ENCODE measurements at regions not wholly inside any gene's neighbourhood (a gene's known extent, or its start where the extent isn't known, plus 50 kb on each side); places are given as distances from the start of the nearest gene placed in this dataset.

DNA sequence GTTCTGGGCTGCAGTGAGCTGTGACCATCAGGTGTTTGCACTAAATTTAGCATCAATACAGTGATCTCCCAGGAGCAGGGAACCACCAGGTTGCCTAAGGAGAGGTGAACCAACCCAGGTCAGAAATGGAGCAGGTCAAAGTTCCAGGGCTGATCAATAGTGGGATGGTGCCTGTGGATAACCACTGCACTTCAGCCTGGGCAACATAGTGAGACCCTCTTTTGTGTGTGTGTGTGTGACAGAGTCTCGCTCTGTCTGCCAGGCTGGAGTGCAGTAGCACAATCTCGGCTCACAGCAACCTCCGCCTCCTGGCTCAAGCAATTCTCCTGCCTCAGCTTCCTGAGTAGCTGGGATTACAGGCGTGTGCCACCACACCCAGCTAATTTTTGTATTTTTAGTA lies 163.7 kb upstream of the SERTAD2 start:
- Histone ChIP-seq H3K9me3 (ENCODE audit: control insufficient read depth, low read length) (no peaks in the 10 kb centered on the region), H3K4me1 (ENCODE audit: control insufficient read depth, insufficient read depth, low read length) (no peaks in the 10 kb centered on the region), H3K27me3 (ENCODE audit: control insufficient read depth, insufficient read depth) (no peaks in the 10 kb centered on the region), H3K4me3 (ENCODE audit: low read length) (no peak overlapping the region), H3K27ac (ENCODE audit: low read length) (no peak overlapping the region)
- WGBS: 89% methylated on average over 4 of the region's 4 CpGs
- no peak for ATAC-seq
- intact Hi-C loops (cut with DNase I): no loop called here
- DNase-seq: no peak

DNA sequence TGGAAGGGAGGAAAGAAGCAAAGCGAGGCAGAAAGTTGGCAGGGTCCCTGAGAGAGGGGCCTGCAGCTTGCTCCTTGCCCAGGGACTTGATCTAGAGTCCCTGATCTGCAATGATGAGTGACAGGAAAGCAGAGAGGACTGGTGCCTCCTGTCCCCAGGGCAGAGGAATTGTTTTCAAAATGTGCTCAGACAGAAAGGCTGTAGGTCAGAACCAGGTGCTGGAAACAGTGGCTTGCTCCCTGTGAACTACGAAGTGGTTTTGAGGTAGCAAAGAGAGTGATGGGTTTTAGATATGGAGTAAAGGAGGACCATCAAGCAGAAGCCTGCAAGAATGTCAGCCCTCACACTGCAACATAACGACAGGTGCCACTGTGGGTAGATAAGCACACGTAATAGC lies 164.9 kb upstream of the SERTAD2 start:
- 46% methylated on average over 4 of the region's 4 CpGs for WGBS
- ATAC-seq (no peak), DNase-seq (no peak)
- H3K4me3 ChIP-seq (ENCODE audit: low read length): no peak overlapping the region
- no peak overlapping the region for H3K27ac ChIP-seq (ENCODE audit: low read length)
- intact Hi-C loops (cut with DNase I): no loop called here
- no peaks in the 10 kb centered on the region for H3K27me3 ChIP-seq (ENCODE audit: control insufficient read depth, insufficient read depth)
- no peaks in the 10 kb centered on the region for H3K4me1 ChIP-seq (ENCODE audit: control insufficient read depth, insufficient read depth, low read length)
- no peaks in the 10 kb centered on the region for H3K9me3 ChIP-seq (ENCODE audit: control insufficient read depth, low read length)

DNA sequence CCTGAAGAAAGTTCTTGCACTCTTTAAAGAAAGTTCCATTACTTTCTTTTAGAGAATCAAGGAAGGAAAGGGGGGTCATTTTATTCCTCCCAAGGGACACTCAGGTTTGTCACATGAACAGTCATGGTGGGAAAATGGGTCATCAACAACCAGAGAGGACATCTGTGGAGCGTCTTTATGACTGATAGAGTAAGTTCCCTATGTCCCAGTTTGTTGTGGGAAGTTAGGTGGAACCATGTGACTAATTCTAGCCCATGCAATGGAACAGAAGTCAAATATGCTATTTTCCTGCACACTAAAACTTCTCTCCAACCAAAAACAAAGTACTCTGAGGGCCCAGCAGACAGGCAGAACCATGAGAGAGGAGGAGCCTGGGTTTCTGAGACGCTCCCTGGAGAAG lies 165.6 kb upstream of the SERTAD2 start:
- DNase-seq (no peak), ATAC-seq (peak in 1 of 2 donors; percentile 26)
- H3K27ac ChIP-seq (ENCODE audit: low read length): no peak overlapping the region

DNA sequence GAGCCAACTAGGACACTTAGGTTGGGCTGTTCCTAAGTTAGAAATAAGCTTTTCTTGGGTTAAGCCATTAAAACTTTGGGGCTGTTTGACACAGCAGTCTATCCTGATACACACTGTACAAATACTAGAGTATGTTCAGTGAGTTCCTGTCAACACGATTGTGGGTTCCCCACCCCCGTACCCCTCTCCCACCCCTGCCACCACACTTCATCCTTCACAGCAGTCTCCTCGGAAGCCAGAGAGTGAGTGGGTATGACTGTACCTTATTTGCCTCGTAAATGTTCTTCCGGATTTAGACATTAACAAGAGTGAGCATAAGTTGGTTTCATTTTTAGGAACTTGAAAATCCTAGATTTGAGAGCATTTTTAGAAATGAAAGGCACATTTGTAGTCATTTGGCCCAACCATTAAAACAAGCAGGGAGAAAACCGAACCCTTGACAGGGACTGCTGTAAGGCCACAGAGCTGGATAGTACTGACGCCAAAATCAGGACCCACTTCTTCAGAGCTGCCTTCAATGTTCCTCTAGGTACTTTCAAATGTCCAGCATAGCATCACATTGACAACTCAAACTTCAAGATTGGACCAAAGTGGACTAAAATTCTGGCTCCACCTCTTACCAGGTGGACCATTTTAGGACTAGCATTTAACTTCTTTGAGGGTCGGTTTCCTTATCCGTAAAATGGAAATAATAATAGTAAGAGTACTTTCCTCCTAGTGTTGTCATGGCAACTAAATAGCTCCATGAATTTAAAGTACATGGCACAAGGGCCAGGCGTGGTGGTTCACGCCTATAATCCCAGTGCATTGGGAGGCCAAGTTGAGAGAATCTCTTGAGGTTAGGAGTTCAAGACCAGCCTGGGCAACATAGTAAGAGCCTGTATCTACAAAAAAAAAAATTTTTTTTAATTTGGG lies 166.3 kb upstream of the SERTAD2 start:
- intact Hi-C loops (cut with DNase I): no loop called here
- ATAC-seq: no peak
- no peaks in the 10 kb centered on the region for H3K4me1 ChIP-seq (ENCODE audit: control insufficient read depth, insufficient read depth, low read length)
- no peaks in the 10 kb centered on the region for H3K9me3 ChIP-seq (ENCODE audit: control insufficient read depth, low read length)
- no peak for DNase-seq
- H3K27ac ChIP-seq (ENCODE audit: low read length): no peak overlapping the region
- WGBS: 81% methylated on average over 11 of the region's 11 CpGs
- H3K27me3 ChIP-seq (ENCODE audit: control insufficient read depth, insufficient read depth): no peaks in the 10 kb centered on the region
- no peak overlapping the region for H3K4me3 ChIP-seq (ENCODE audit: low read length)

More for the DNA sequence above, 165.6 kb upstream of the SERTAD2 start:
- intact Hi-C loops (cut with DNase I): no loop called here
- Histone ChIP-seq H3K9me3 (ENCODE audit: control insufficient read depth, low read length) (no peaks in the 10 kb centered on the region), H3K4me1 (ENCODE audit: control insufficient read depth, insufficient read depth, low read length) (no peaks in the 10 kb centered on the region), H3K27me3 (ENCODE audit: control insufficient read depth, insufficient read depth) (no peaks in the 10 kb centered on the region), H3K4me3 (ENCODE audit: low read length) (no peak overlapping the region)
- WGBS: 59% methylated on average over 2 of the region's 2 CpGs

DNA sequence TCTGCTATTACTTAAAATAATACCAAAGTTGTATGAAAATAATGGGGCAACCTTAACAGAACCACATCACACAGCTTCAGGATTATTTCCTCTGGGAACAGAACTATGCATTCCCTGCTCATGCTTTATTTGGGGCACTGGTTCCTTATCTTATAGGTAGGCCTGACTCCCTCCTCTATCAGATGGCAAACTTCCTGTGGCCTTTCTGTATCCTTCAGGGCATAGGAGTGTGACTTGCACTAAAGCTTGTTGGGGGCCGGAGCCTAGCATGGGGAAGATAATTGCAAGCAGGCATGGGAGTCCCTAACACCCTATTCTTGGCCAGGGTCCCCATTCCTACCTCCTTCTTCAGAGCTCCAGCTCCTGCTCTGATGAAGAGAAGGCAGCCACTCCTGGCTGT lies 167.2 kb upstream of the SERTAD2 start:
- Histone ChIP-seq H3K4me1 (ENCODE audit: control insufficient read depth, insufficient read depth, low read length) (no peaks in the 10 kb centered on the region), H3K27me3 (ENCODE audit: control insufficient read depth, insufficient read depth) (no peaks in the 10 kb centered on the region), H3K27ac (ENCODE audit: low read length) (no peak overlapping the region), H3K9me3 (ENCODE audit: control insufficient read depth, low read length) (no peaks in the 10 kb centered on the region), H3K4me3 (ENCODE audit: low read length) (no peak overlapping the region)
- 86% methylated on average over 1 of the region's 1 CpG for WGBS
- intact Hi-C loops (cut with DNase I): no loop called here
- DNase-seq: no peak
- no peak for ATAC-seq

DNA sequence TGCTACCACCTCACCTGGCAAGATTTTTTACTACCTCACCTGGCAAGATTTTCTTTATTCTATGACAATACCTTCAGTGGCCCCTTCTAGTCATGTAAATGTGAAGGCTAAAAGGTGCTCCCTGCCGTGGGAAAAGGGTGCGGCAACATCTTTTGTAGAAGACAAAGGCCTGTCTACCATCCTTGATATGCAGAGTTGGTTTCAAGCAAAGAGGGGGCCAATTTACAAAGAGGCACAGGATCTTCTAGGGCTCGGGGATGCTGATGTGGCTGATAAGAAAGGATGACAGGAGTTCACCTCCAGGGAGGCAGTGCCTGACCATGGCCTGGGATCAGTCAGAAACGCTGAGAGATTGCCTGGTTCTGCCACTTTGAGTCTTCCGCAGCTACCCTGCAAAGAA lies 165.4 kb upstream of the SLC1A4 start:
- H3K27me3 ChIP-seq (ENCODE audit: control insufficient read depth, insufficient read depth): no peaks in the 10 kb centered on the region
- intact Hi-C loops (cut with DNase I): no loop called here
- ATAC-seq (no peak), DNase-seq (no peak)
- H3K9me3 ChIP-seq (ENCODE audit: control insufficient read depth, low read length): no peaks in the 10 kb centered on the region
- H3K4me1 ChIP-seq (ENCODE audit: control insufficient read depth, insufficient read depth, low read length): no peaks in the 10 kb centered on the region
- 64% methylated on average over 5 of the region's 5 CpGs for WGBS
- H3K4me3 ChIP-seq (ENCODE audit: low read length): no peak overlapping the region
- no peak overlapping the region for H3K27ac ChIP-seq (ENCODE audit: low read length)

DNA sequence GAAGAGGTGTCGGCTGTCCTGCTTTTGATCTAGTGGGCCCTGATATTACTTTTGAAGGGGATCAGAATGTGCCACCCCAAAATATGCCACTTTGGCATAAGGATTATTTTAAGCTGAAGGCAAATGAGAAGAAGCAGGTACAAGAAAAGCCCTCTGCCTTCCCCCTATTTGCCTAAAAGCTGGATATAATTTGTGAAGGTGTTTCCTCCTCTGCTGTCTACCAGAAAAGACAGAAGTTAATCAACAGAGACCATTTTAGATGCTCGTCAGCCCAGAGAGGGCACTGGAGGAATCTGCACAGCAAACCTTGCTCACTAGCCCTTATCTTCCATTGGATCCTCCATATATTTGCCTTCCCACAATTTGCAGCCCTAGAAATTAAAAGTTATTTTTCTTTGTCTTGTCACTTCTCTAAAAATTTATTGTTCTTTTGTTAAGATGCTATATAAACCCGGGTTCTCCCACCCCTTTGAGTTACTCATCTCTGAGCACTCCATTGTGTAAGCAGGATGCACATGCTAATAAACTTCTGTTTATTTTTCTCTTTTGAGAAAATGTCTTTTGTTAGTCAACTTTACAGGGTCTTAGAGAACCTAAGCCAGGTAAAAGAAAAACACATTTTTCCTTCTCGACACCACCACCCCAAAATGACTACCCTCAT lies 163.2 kb upstream of the SLC1A4 start:
- 89% methylated on average over 4 of the region's 4 CpGs for WGBS
- H3K4me3 ChIP-seq (ENCODE audit: low read length): no peak overlapping the region
- H3K27me3 ChIP-seq (ENCODE audit: control insufficient read depth, insufficient read depth): no peaks in the 10 kb centered on the region
- H3K4me1 ChIP-seq (ENCODE audit: control insufficient read depth, insufficient read depth, low read length): no peaks in the 10 kb centered on the region
- H3K27ac ChIP-seq (ENCODE audit: low read length): no peak overlapping the region
- intact Hi-C loops (cut with DNase I): no loop called here
- no peaks in the 10 kb centered on the region for H3K9me3 ChIP-seq (ENCODE audit: control insufficient read depth, low read length)
- DNase-seq (no peak), ATAC-seq (no peak)

DNA sequence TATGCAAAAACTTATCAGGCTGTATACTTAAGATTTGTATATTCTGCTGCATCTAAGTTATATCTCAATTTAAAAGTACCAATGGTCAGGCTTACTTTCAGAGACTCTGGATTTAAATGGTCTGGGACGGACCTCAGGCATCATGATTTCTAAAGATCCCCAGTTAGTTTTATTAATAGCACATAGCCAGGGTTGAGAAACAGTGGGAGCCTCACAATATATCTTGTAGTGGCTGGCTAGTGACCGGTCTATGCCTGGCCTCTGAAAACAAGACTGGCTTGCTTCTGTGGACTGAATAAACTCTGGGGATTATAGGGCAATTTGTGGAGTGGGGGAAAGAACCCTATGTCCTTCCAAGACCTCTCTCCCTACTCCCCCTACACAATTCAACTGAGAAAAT lies 162.5 kb upstream of the SLC1A4 start:
- no peak for DNase-seq
- 86% methylated on average over 2 of the region's 2 CpGs for WGBS
- Histone ChIP-seq H3K4me3 (ENCODE audit: low read length) (no peak overlapping the region), H3K4me1 (ENCODE audit: control insufficient read depth, insufficient read depth, low read length) (no peaks in the 10 kb centered on the region), H3K27me3 (ENCODE audit: control insufficient read depth, insufficient read depth) (no peaks in the 10 kb centered on the region), H3K9me3 (ENCODE audit: control insufficient read depth, low read length) (no peaks in the 10 kb centered on the region), H3K27ac (ENCODE audit: low read length) (no peak overlapping the region)
- intact Hi-C loops (cut with DNase I): no loop called here
- ATAC-seq: no peak

DNA sequence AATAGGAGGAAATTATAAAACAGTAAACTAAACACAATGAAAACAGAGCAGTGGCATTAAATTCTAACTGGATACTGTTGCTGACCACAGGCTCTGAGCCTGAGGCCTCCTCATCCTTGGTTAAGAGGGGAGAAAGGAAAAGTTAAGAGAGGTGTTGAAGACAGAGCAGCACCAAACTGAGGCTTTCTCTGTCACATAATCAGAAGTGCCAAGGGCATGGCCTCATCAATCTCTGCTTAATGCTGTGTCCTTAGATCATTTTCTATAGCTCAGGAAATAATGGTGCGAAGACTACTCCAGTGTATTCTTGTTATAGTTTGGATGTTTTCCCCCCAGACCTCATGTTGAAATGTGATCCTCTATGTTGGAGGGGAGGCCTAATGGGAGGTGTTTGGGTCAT lies 160.9 kb upstream of the SLC1A4 start:
- ATAC-seq: no peak
- H3K4me1 ChIP-seq (ENCODE audit: control insufficient read depth, insufficient read depth, low read length): no peaks in the 10 kb centered on the region
- no peak overlapping the region for H3K4me3 ChIP-seq (ENCODE audit: low read length)
- intact Hi-C loops (cut with DNase I): no loop called here
- no peaks in the 10 kb centered on the region for H3K9me3 ChIP-seq (ENCODE audit: control insufficient read depth, low read length)
- DNase-seq: no peak
- no peak overlapping the region for H3K27ac ChIP-seq (ENCODE audit: low read length)
- H3K27me3 ChIP-seq (ENCODE audit: control insufficient read depth, insufficient read depth): no peaks in the 10 kb centered on the region
- 97% methylated on average over 1 of the region's 1 CpG for WGBS

DNA sequence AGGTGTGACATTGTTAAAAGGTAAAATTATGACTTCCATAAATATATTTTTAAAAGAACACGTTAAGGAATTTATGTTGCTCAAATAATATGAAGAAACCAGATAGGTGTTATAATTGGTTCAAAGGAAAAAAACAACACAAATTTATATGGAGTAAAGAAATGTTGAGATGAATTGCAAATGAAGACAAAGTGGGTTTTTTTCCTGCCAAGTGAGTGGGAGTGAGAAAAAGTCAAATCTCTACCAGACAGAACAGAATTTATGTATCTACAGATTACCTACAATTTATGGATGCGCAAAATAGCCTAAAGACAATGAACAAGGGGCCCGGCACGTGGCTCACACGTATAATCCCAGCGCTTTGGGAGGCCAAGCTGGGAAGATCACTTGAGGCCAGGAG lies 159.7 kb upstream of the SLC1A4 start:
- no peak for DNase-seq
- Histone ChIP-seq H3K9me3 (ENCODE audit: control insufficient read depth, low read length) (no peaks in the 10 kb centered on the region), H3K27me3 (ENCODE audit: control insufficient read depth, insufficient read depth) (no peaks in the 10 kb centered on the region), H3K27ac (ENCODE audit: low read length) (no peak overlapping the region), H3K4me3 (ENCODE audit: low read length) (no peak overlapping the region), H3K4me1 (ENCODE audit: control insufficient read depth, insufficient read depth, low read length) (no peaks in the 10 kb centered on the region)
- no peak for ATAC-seq
- intact Hi-C loops (cut with DNase I): no loop called here
- WGBS: 94% methylated on average over 6 of the region's 6 CpGs

DNA sequence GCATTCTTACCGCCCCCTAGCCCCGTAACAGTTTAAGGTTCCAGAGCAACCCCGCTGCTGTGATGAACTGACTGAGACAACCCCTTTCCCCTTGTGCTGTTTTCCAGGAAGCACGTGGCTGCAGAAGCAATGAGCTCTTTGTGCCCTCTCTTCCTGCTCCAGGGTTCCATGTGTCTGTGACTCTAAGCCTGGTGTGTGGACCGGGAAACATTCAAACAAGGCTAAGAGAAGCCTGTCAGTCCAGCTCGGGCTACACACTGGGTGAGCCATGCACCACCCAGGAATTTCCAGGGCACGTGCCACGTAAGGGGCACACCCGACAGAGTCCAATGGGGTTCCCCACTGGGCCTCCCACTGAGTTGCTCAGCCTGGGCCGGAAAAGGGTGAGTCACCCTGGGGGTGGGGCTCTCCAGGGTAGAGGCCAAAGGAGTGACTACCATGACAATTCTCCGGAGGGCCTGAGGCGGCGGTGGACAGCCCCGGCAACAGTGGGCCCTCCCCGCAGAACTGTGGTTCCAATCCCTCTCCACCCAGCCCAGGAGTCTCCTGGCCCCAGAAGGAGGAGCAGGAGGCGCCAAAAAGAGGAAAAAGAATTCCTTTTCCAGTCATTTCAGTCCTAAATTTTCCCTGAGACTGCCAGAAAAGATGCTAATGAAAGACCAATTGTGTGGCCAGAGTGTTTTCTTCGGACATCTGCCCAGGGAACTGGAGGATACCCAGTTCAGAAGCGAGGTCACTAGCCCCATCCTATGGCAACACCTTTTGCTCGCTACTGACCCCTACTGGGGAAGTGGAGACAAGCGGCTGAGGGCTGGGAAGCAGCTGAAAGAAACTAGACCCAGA lies 157.8 kb upstream of the SLC1A4 start:
- Histone ChIP-seq H3K9me3 (ENCODE audit: control insufficient read depth, low read length) (no peaks in the 10 kb centered on the region), H3K27me3 (ENCODE audit: control insufficient read depth, insufficient read depth) (no peaks in the 10 kb centered on the region), H3K27ac (ENCODE audit: low read length) (peak overlapping the region; percentile 63), H3K4me1 (ENCODE audit: control insufficient read depth, insufficient read depth, low read length) (no peaks in the 10 kb centered on the region), H3K4me3 (ENCODE audit: low read length) (no peak overlapping the region)
- DNase-seq: peak; percentile 93 to 96 (median 95)
- ATAC-seq: peak; percentile 96 to 98
- WGBS: 33% methylated on average over 20 of the region's 20 CpGs
- intact Hi-C loops (cut with DNase I): loop anchor here in 1 of 4 donors (10.0 kb wide), 1 partner anchor 187 kb away; no protein-coding TSS in a partner anchor

Measured in right cardiac atrium (tissue), 5 donors.